Osteocyte (in vitro differentiated cells): ENCODE measurements at regions not wholly inside any gene's neighbourhood (a gene's known extent, or its start where the extent isn't known, plus 50 kb on each side); places are given as distances from the start of the nearest gene placed in this dataset.

Experiments
- DNase-seq: peaks from one replicate; pipeline ENCODE4 v3.0.0; 2021; ENCODE audit warnings: mixed read lengths; ENCODE audit not compliant: unreplicated experiment; ENCODE audit errors: extremely low spot score
- H3K27ac Mint-ChIP-seq: one replicate; pipeline ENCODE4 v1.8.0; 2021; ENCODE audit warnings: mild to moderate bottlenecking, mixed read lengths; ENCODE audit not compliant: unreplicated experiment
- H3K27me3 Mint-ChIP-seq: one replicate; pipeline ENCODE4 v1.8.0; 2021; ENCODE audit warnings: mixed read lengths; ENCODE audit not compliant: unreplicated experiment
- H3K36me3 Mint-ChIP-seq: one replicate; pipeline ENCODE4 v1.8.0; 2021; ENCODE audit warnings: mixed read lengths; ENCODE audit not compliant: unreplicated experiment
- H3K4me1 Mint-ChIP-seq: one replicate; pipeline ENCODE4 v1.8.0; 2021; ENCODE audit warnings: mixed read lengths; ENCODE audit not compliant: unreplicated experiment
- H3K4me3 Mint-ChIP-seq: one replicate; pipeline ENCODE4 v1.8.0; 2021; ENCODE audit warnings: mild to moderate bottlenecking, moderate library complexity, mixed read lengths; ENCODE audit not compliant: unreplicated experiment
- H3K9me3 Mint-ChIP-seq: one replicate; pipeline ENCODE4 v1.8.0; 2021; ENCODE audit warnings: mixed read lengths; ENCODE audit not compliant: unreplicated experiment
- CTCF ChIP-seq: fragments of 200-600 bp; sonication (generic); IDR thresholded peaks from 2 replicates; pipeline ENCODE4 v1.5.0; 2021; ENCODE audit warnings: antibody characterized with exemption, mild to moderate bottlenecking, moderate library complexity

GRCh38 chr17:74080656-74081582 lies 122.6 kb upstream of the RPL38 start:
- H3K9me3 Mint-ChIP-seq: no peaks in the 10 kb centered on the region

DNA sequence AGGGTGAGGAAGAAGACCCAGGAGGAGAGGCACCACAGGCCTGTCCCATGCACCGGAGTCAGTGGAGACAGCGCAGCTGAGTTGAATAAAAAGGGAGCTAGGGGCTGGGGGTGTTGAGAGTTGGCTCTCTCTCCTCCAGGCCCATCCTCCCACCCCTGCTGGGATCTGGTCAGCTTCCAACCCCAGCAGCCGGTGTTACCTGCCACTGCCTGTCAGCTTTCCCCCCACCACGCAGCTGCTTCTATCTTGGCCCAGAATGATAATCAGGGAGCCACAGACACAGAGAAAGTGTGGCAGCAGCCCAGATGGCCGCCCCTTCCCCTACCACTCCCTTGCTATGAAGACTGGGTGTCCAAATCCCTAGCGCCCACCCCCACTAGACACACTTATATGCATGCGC lies 120.6 kb upstream of the RPL38 start:
- no peaks in the 10 kb centered on the region for H3K36me3 Mint-ChIP-seq

More at GRCh38 chr17:74080656-74081582, 122.6 kb upstream of the RPL38 start:
- no peak for DNase-seq
- no peak for TF ChIP-seq CTCF
- Mint-ChIP-seq H3K27ac (no peak overlapping the region), H3K4me3 (no peak overlapping the region), H3K4me1 (no peaks in the 10 kb centered on the region), H3K36me3 (no peaks in the 10 kb centered on the region), H3K27me3 (no peaks in the 10 kb centered on the region)

GRCh38 chr17:74083321-74083720 lies 120.2 kb upstream of the RPL38 start:
- no peak overlapping the region for H3K27ac Mint-ChIP-seq
- TF ChIP-seq CTCF: no peak
- no peaks in the 10 kb centered on the region for H3K27me3 Mint-ChIP-seq
- DNase-seq: no peak
- no peaks in the 10 kb centered on the region for H3K4me1 Mint-ChIP-seq
- no peaks in the 10 kb centered on the region for H3K36me3 Mint-ChIP-seq
- no peaks in the 10 kb centered on the region for H3K9me3 Mint-ChIP-seq
- H3K4me3 Mint-ChIP-seq: no peak overlapping the region

More for the DNA sequence above, 120.6 kb upstream of the RPL38 start:
- no peaks in the 10 kb centered on the region for H3K4me1 Mint-ChIP-seq
- no peaks in the 10 kb centered on the region for H3K27me3 Mint-ChIP-seq
- H3K4me3 Mint-ChIP-seq: no peak overlapping the region
- no peak overlapping the region for H3K27ac Mint-ChIP-seq
- DNase-seq: no peak
- no peak for TF ChIP-seq CTCF
- no peaks in the 10 kb centered on the region for H3K9me3 Mint-ChIP-seq

DNA sequence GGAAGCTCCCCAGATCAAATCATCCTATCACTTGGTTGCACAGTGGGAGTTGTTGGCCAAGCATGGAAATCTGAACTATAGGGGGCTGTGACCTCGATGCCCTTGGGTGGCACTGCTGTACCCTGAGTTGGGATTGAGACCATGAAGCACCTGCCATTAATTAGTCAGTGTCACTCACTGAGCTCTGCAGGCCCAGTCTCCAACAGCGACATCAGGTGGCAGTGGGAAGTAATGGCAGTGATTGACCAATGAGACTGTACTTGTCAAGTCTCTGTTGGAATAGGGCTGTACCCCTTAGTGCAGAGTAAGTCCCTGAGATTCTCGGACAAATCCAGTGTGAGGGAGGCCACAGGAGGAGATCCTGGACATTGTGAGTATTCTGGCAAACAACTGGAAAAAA lies 118.0 kb upstream of the RPL38 start:
- no peaks in the 10 kb centered on the region for H3K27me3 Mint-ChIP-seq
- no peak for TF ChIP-seq CTCF
- no peaks in the 10 kb centered on the region for H3K36me3 Mint-ChIP-seq
- no peaks in the 10 kb centered on the region for H3K9me3 Mint-ChIP-seq
- H3K4me1 Mint-ChIP-seq: no peaks in the 10 kb centered on the region
- no peak overlapping the region for H3K27ac Mint-ChIP-seq
- no peak overlapping the region for H3K4me3 Mint-ChIP-seq
- no peak for DNase-seq

DNA sequence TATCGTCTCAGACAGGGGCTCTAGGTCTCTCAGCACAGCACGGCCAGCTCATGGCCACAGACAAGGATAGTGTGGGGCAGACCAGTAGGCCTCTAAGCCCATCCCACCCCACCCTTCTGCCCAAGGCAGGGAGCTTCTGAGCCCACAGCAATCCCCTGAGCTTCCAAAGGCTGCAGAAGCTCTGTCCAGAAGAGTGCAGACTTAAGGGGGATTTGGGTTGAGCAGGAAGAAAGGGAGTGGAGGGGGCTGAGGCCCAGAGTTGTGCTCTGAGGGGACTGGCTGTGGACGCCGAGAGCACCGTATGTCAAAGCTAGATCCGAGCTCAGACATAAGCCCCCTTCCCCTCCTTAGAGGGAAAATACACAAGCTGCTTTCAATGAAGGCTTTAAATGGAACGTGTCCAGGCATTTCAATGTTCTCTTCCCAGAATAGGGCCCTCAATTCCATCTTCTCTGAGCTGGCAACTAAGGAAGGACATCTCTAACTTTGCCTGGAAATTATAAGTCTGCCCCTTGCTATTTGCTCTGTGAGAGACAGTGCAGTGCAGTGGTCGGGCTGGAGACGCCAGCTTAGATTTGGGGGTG lies 116.4 kb upstream of the RPL38 start:
- Mint-ChIP-seq H3K4me1 (no peaks in the 10 kb centered on the region), H3K27ac (no peak overlapping the region), H3K4me3 (no peak overlapping the region), H3K9me3 (no peaks in the 10 kb centered on the region), H3K36me3 (no peaks in the 10 kb centered on the region), H3K27me3 (peaks cover 2% of the 10 kb centered on the region)
- no peak for TF ChIP-seq CTCF
- no peak for DNase-seq
